RWPE1 (cell line): ENCODE measurements at regions not wholly inside any gene's neighbourhood (a gene's known extent, or its start where the extent isn't known, plus 50 kb on each side); places are given as distances from the start of the nearest gene placed in this dataset.
"Not testable (repeated sequence)": the region's sequence is repeated elsewhere in the genome, so short reads cannot be mapped to it uniquely, and the experiment has no call there.

Experiments
- CTCF ChIA-PET: fragments of 350-600 bp; sonication (Branson Sonifier 250); formaldehyde crosslinking; extraction: SDS; loops from one replicate; lab custom pipeline; 2021; lab: Yijun Ruan, JAX
- POLR2A ChIA-PET: fragments of 400-600 bp; formaldehyde crosslinking; extraction: SDS; loops from one replicate; lab custom pipeline; 2020; ENCODE audit warnings: antibody characterized with exemption; ENCODE audit not compliant: low non-redundant PET; lab: Yijun Ruan, JAX
- DNase-seq: peaks from one replicate; pipeline ENCODE4 v3.0.0; 2012; ENCODE audit warnings: low spot score
- H3K27ac ChIP-seq: fragments of 450-650 bp; 2 replicates; pipeline ENCODE4 v1.5.1; 2017
- CTCF ChIP-seq: fragments of 450-650 bp; conservative IDR thresholded peaks from 2 replicates; pipeline ENCODE4 v1.5.1; 2017; ENCODE audit warnings: low read depth, mild to moderate bottlenecking

GRCh38 chr2:31802711-31803110 lies 208.1 kb downstream of the MEMO1 start:
- no peak for DNase-seq
- ChIA-PET POLR2A (no interaction called here), CTCF (no interaction called here)
- H3K27ac ChIP-seq: no peak overlapping the region
- TF ChIP-seq CTCF: no peak

- POLR2A ChIA-PET: not testable (repeated sequence)
Measured at GRCh38 chr2:31799282-31799681, 211.5 kb downstream of the MEMO1 start.

GRCh38 chr2:31788273-31788672 lies 207.5 kb upstream of the SRD5A2 start:
- POLR2A ChIA-PET: no interaction called here
- H3K27ac ChIP-seq: no peak overlapping the region
- TF ChIP-seq CTCF: no peak
- CTCF ChIA-PET: no interaction called here
- DNase-seq: no peak

More at GRCh38 chr2:31799282-31799681, 211.5 kb downstream of the MEMO1 start:
- H3K27ac ChIP-seq, DNase-seq, CTCF ChIA-PET: not testable (repeated sequence)

- no peak overlapping the region for H3K27ac ChIP-seq
- CTCF ChIA-PET: no interaction called here
- TF ChIP-seq CTCF: no peak
- DNase-seq: no peak
- POLR2A ChIA-PET: no interaction called here
Measured at GRCh38 chr2:31785876-31786275, 205.1 kb upstream of the SRD5A2 start.

- ChIA-PET POLR2A (no interaction called here), CTCF (no interaction called here)
- no peak overlapping the region for H3K27ac ChIP-seq
- DNase-seq: no peak
- no peak for TF ChIP-seq CTCF
Measured at GRCh38 chr2:31784868-31785267, 204.1 kb upstream of the SRD5A2 start.

GRCh38 chr2:31783446-31784091 lies 202.8 kb upstream of the SRD5A2 start:
- H3K27ac ChIP-seq, POLR2A ChIA-PET, DNase-seq, CTCF ChIA-PET: not testable (repeated sequence)

GRCh38 chr2:31778153-31778552 lies 197.4 kb upstream of the SRD5A2 start:
- no peak for TF ChIP-seq CTCF

More at GRCh38 chr2:31778153-31778552, 197.4 kb upstream of the SRD5A2 start:
- CTCF ChIA-PET: interaction anchor here (0.6 kb wide), 1 partner anchor 58 kb away, joined by 4 read pairs; no protein-coding TSS in a partner anchor
- no peak for DNase-seq
- POLR2A ChIA-PET: no interaction called here
- H3K27ac ChIP-seq: no peak overlapping the region
